A549 (cell line): ENCODE measurements at regions not wholly inside any gene's neighbourhood (a gene's known extent, or its start where the extent isn't known, plus 50 kb on each side); places are given as distances from the start of the nearest gene placed in this dataset.

Source experiments
- ATAC-seq, 2 experiments: fragments of 200-7000 bp in 1 of 2; fragments of >200 bp in 1 of 2; cut with Nextera tagmentation in 1 of 2; cut with Tn5 transposase in 1 of 2; 3 replicates each; pipeline versions ENCODE4 v1.8.0 to v1.9.1; 2018 to 2020; ENCODE audit warnings: mild to moderate bottlenecking in 1 of 2, moderate library complexity in 1 of 2
- CTCF ChIA-PET: fragments of 300-600 bp; sonication (Branson Sonifier 250); formaldehyde crosslinking; extraction: SDS; loops from one replicate; lab custom pipeline; 2021; ENCODE audit warnings: antibody characterized with exemption, inconsistent platforms; lab: Yijun Ruan, JAX
- POLR2A ChIA-PET: fragments of 350-600 bp; formaldehyde crosslinking; extraction: SDS; loops from one replicate; lab custom pipeline; 2021; ENCODE audit warnings: antibody characterized with exemption, inconsistent platforms; lab: Yijun Ruan, JAX
- DNase-seq, 2 experiments: peaks; one replicate each; pipeline versions ENCODE4 v3.0.0 to v3.0.0-alpha.2; 2011 to 2016; ENCODE audit warnings: low read depth in 1 of 2, low spot score in 1 of 2
- FAIRE-seq: peaks from 2 replicates; lab custom pipeline; 2011; peaks lifted over from hg19 to GRCh38; lab: Jason Lieb, UNC
- H3K27ac ChIP-seq, 2 experiments: fragments of >200 bp; sonication (Bioruptor Twin); formaldehyde crosslinking; 3 replicates each; pipeline ENCODE4 v1.5.1; 2016 to 2017
- H3K4me1 ChIP-seq: fragments of >200 bp; sonication (Bioruptor Twin); formaldehyde crosslinking; 3 replicates; pipeline ENCODE4 v1.6.1; 2016
- H3K4me2 ChIP-seq: fragments of >200 bp; sonication (Bioruptor Twin); formaldehyde crosslinking; 3 replicates; pipeline ENCODE4 v1.6.1; 2016
- H3K4me3 ChIP-seq: fragments of >200 bp; sonication (Bioruptor Twin); formaldehyde crosslinking; 3 replicates; pipeline ENCODE4 v1.5.1; 2016
- H3K9me3 ChIP-seq: fragments of >200 bp; sonication (Bioruptor Twin); formaldehyde crosslinking; 3 replicates; pipeline ENCODE4 v1.6.1; 2016
- BHLHE40 ChIP-seq: IDR thresholded peaks from 2 replicates; pipeline ENCODE4 v1.6.1; 2012; ENCODE audit warnings: low read depth, low read length, inconsistent platforms
- CHD2 ChIP-seq: fragments of 150-350 bp; IDR thresholded peaks from 2 replicates; pipeline ENCODE4 v1.6.1; 2014; ENCODE audit warnings: low read length; ENCODE audit not compliant: partially characterized antibody
- CHD4 ChIP-seq: fragments of 200-600 bp; sonication (generic); IDR thresholded peaks from 2 replicates; pipeline ENCODE4 v1.6.1; 2016; ENCODE audit warnings: antibody characterized with exemption, mild to moderate bottlenecking, borderline replicate concordance
- CTCF ChIP-seq: fragments of >200 bp; sonication (Bioruptor Twin); formaldehyde crosslinking; IDR thresholded peaks from 3 replicates; pipeline ENCODE4 v1.5.1; 2016
- EHF ChIP-seq: fragments of 250-450 bp; sonication (Bioruptor Pico); IDR thresholded peaks from 2 replicates; pipeline ENCODE4 v1.5.0; 2020; ENCODE audit warnings: mild to moderate bottlenecking
- ELK1 ChIP-seq: fragments of 150-350 bp; IDR thresholded peaks from 2 replicates; pipeline ENCODE4 v1.6.1; 2014; ENCODE audit warnings: low read depth, mild to moderate bottlenecking, low read length
- ESRRA ChIP-seq: fragments of 150-350 bp; IDR thresholded peaks from 2 replicates; pipeline ENCODE4 v1.6.1; 2014; ENCODE audit warnings: mild to moderate bottlenecking, low read length, borderline replicate concordance
- FOSB ChIP-seq: fragments of 250-450 bp; sonication (Bioruptor Pico); IDR thresholded peaks from 2 replicates; pipeline ENCODE4 v1.5.0; 2020; ENCODE audit warnings: mild to moderate bottlenecking, moderate library complexity
- FOSL2 ChIP-seq, 2 experiments: fragments of 450-650 bp in 1 of 2; fragments of >200 bp in 1 of 2; sonication (Bioruptor Twin) in 1 of 2; formaldehyde crosslinking; IDR thresholded peaks; 2 replicates each; pipeline versions ENCODE4 v1.5.0 to v1.6.1; 2016 to 2020; ENCODE audit warnings: mild to moderate bottlenecking in 1 of 2, moderate library complexity in 1 of 2
- GATA3 ChIP-seq: IDR thresholded peaks from 2 replicates; pipeline ENCODE4 v1.6.1; 2012; ENCODE audit warnings: borderline replicate concordance
- HEYL ChIP-seq: fragments of 250-450 bp; sonication (Bioruptor Pico); IDR thresholded peaks from 2 replicates; pipeline ENCODE4 v1.8.0; 2021; ENCODE audit warnings: mild to moderate bottlenecking, moderate library complexity
- HOXA7 ChIP-seq: fragments of 250-450 bp; sonication (Bioruptor Pico); IDR thresholded peaks from 2 replicates; pipeline ENCODE4 v1.5.0; 2020; ENCODE audit warnings: mild to moderate bottlenecking, moderate library complexity
- HOXB13 ChIP-seq: fragments of 250-450 bp; sonication (Bioruptor Pico); IDR thresholded peaks from 2 replicates; pipeline ENCODE4 v1.5.0; 2020; ENCODE audit warnings: low read depth, mild to moderate bottlenecking, moderate library complexity
- HOXB5 ChIP-seq: fragments of 250-450 bp; sonication (Bioruptor Pico); IDR thresholded peaks from 2 replicates; pipeline ENCODE4 v1.5.0; 2020; ENCODE audit warnings: mild to moderate bottlenecking, moderate library complexity
- JUN ChIP-seq, 2 experiments: fragments of >200 bp; sonication (Bioruptor Twin); formaldehyde crosslinking; IDR thresholded peaks; 2 replicates in 1 of 2; 3 replicates in 1 of 2; pipeline ENCODE4 v1.6.1; 2016 to 2017
- KDM1A ChIP-seq: fragments of 200-600 bp; sonication (generic); IDR thresholded peaks from 2 replicates; pipeline ENCODE4 v1.6.1; 2016; ENCODE audit warnings: low read depth, mild to moderate bottlenecking
- MAZ ChIP-seq: fragments of 150-350 bp; IDR thresholded peaks from 2 replicates; pipeline ENCODE4 v1.6.1; 2014; ENCODE audit warnings: antibody characterized with exemption, low read depth, low read length, borderline replicate concordance
- NFE2L2 ChIP-seq: fragments of 150-350 bp; conservative IDR thresholded peaks from 2 replicates; pipeline ENCODE4 v1.6.1; 2014; ENCODE audit warnings: low read length
- NR3C1 ChIP-seq: fragments of >200 bp; sonication (Bioruptor Twin); formaldehyde crosslinking; IDR thresholded peaks from 3 replicates; pipeline ENCODE4 v1.6.1; 2017
- POLR2A ChIP-seq: IDR thresholded peaks from 2 replicates; pipeline ENCODE4 v1.6.1; 2012; ENCODE audit warnings: mild to moderate bottlenecking, low read length
- RAD21 ChIP-seq, 2 experiments: fragments of >200 bp in 1 of 2; sonication (Bioruptor Twin) in 1 of 2; formaldehyde crosslinking in 1 of 2; IDR thresholded peaks in 1 of 2; conservative IDR thresholded peaks in 1 of 2; 2 replicates in 1 of 2; 3 replicates in 1 of 2; pipeline ENCODE4 v1.6.1; 2012 to 2018; ENCODE audit warnings: inconsistent platforms in 1 of 2
- RFX5 ChIP-seq: fragments of 450-650 bp; IDR thresholded peaks from 2 replicates; pipeline ENCODE4 v1.7.1; 2014; ENCODE audit warnings: antibody characterized with exemption, mild to moderate bottlenecking, moderate library complexity
- RNF2 ChIP-seq: fragments of 200-600 bp; sonication (generic); IDR thresholded peaks from 2 replicates; pipeline ENCODE4 v1.6.1; 2016; ENCODE audit warnings: low read depth, mild to moderate bottlenecking, antibody characterized with exemption, moderate library complexity, borderline replicate concordance
- SMC3 ChIP-seq: fragments of >200 bp; sonication (Bioruptor Twin); formaldehyde crosslinking; IDR thresholded peaks from 3 replicates; pipeline ENCODE4 v1.6.1; 2018; ENCODE audit warnings: inconsistent platforms
- SREBF2 ChIP-seq: fragments of 450-650 bp; IDR thresholded peaks from 2 replicates; pipeline ENCODE4 v1.6.1; 2014; ENCODE audit warnings: mild to moderate bottlenecking, moderate library complexity
- ZC3H11A ChIP-seq: fragments of 450-650 bp; IDR thresholded peaks from 2 replicates; pipeline ENCODE4 v1.6.1; 2014; ENCODE audit warnings: antibody characterized with exemption, mild to moderate bottlenecking
- WGBS: methylation state at CpG from one replicate; pipeline ENCODE4 v1.1.6; 2017; ENCODE audit errors: missing lambda C conversion rate; 5-methylcytosine and 5-hydroxymethylcytosine counted together
- TF ChIP-seq, protein P1 (sequence below): IDR thresholded peaks from 2 replicates; pipeline ENCODE4 v1.6.1; 2012; ENCODE audit warnings: low read depth, borderline replicate concordance
- TF ChIP-seq, protein P2 (sequence below): fragments of 200-600 bp; sonication (generic); IDR thresholded peaks from 2 replicates; pipeline ENCODE4 v1.6.1; 2016; ENCODE audit warnings: antibody characterized with exemption, mild to moderate bottlenecking, moderate library complexity

DNA sequence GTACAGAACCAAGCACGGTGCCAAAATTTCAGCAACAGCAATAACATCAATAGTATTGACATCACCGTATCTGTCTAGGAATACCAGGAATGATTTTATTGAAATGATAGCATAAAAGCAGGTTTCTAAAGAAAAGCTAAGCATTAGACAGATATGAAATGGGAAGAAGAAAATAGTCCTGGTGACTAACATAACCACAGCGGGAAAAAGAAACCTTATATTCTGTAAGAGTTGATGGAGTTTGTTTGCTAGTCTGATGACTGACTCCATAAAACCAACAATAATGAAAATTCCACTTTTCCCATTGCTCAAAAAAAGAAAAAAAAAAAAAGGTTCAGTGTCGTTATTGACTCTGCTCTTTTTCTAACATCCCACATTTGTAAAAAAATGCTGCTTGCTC, 668.3 kb downstream of the IPMK start:
- no peak for DNase-seq

GRCh38 chr10:57593983-57594573, 673.6 kb downstream of the IPMK start:
- TF ChIP-seq, protein P1, sequence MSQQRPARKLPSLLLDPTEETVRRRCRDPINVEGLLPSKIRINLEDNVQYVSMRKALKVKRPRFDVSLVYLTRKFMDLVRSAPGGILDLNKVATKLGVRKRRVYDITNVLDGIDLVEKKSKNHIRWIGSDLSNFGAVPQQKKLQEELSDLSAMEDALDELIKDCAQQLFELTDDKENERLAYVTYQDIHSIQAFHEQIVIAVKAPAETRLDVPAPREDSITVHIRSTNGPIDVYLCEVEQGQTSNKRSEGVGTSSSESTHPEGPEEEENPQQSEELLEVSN, result no peak
- TF ChIP-seq GATA3, result no peak
- TF ChIP-seq NFE2L2, result no peak
- 0 out of 3 replicates have a peak, but pooled peaks have one; percentile 14 for TF ChIP-seq SMC3
- TF ChIP-seq MAZ, result no peak
- no peak for TF ChIP-seq HEYL
- no peak for TF ChIP-seq ESRRA
- TF ChIP-seq CHD4, result no peak
- TF ChIP-seq HOXB13 (CRISPR knock-in tag), result no peak
- TF ChIP-seq, protein P2, sequence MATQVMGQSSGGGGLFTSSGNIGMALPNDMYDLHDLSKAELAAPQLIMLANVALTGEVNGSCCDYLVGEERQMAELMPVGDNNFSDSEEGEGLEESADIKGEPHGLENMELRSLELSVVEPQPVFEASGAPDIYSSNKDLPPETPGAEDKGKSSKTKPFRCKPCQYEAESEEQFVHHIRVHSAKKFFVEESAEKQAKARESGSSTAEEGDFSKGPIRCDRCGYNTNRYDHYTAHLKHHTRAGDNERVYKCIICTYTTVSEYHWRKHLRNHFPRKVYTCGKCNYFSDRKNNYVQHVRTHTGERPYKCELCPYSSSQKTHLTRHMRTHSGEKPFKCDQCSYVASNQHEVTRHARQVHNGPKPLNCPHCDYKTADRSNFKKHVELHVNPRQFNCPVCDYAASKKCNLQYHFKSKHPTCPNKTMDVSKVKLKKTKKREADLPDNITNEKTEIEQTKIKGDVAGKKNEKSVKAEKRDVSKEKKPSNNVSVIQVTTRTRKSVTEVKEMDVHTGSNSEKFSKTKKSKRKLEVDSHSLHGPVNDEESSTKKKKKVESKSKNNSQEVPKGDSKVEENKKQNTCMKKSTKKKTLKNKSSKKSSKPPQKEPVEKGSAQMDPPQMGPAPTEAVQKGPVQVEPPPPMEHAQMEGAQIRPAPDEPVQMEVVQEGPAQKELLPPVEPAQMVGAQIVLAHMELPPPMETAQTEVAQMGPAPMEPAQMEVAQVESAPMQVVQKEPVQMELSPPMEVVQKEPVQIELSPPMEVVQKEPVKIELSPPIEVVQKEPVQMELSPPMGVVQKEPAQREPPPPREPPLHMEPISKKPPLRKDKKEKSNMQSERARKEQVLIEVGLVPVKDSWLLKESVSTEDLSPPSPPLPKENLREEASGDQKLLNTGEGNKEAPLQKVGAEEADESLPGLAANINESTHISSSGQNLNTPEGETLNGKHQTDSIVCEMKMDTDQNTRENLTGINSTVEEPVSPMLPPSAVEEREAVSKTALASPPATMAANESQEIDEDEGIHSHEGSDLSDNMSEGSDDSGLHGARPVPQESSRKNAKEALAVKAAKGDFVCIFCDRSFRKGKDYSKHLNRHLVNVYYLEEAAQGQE, result no peak
- no peak for TF ChIP-seq JUN (IDR thresholded peaks at IDR 0.05)
- no peak for TF ChIP-seq EHF (CRISPR knock-in tag)
- TF ChIP-seq ZC3H11A, result no peak
- TF ChIP-seq CTCF, result peak; percentile 9; the same call in 1 of the 3 replicates
- no peak for TF ChIP-seq POLR2A
- no peak for TF ChIP-seq BHLHE40
- peak; percentile 13 to 36; a peak in 1 of 5 replicates for TF ChIP-seq RAD21 (conservative IDR thresholded peaks at IDR 0.05 in 1 of 2, IDR thresholded peaks at IDR 0.05 in 1 of 2)
- DNase-seq, result peak in 1 of 2 experiments; percentile 2
- no peak for ATAC-seq
- WGBS, result 48% methylated on average over 1 of the region's 1 CpG
- H3K9me3 ChIP-seq, result no peaks in the 10 kb centered on the region
- no peak overlapping the region for H3K4me2 ChIP-seq
- no peaks in the 10 kb centered on the region for H3K4me1 ChIP-seq
- H3K27ac ChIP-seq, result no peak overlapping the region
- FAIRE-seq, result no peak
- CTCF ChIA-PET, result interaction anchor here (0.9 kb wide), 1 partner anchor 8 kb away, joined by 4 read pairs; no protein-coding TSS in a partner anchor
- POLR2A ChIA-PET, result no interaction called here
- no peak overlapping the region for H3K4me3 ChIP-seq

More for the DNA sequence above, 668.3 kb downstream of the IPMK start:
- POLR2A ChIA-PET, result no interaction called here
- H3K27ac ChIP-seq, result no peak overlapping the region
- WGBS, result 52% methylated on average over 4 of the region's 4 CpGs
- CTCF ChIA-PET, result no interaction called here
- no peak overlapping the region for H3K4me2 ChIP-seq
- H3K9me3 ChIP-seq, result no peaks in the 10 kb centered on the region
- no peak for TF ChIP-seq CHD2
- TF ChIP-seq KDM1A, result no peak
- TF ChIP-seq FOSL2 (IDR thresholded peaks at IDR 0.05), result no peak
- TF ChIP-seq FOSL2 (CRISPR knock-in tag; IDR thresholded peaks at IDR 0.05), result no peak
- no peak for TF ChIP-seq HOXA7 (CRISPR knock-in tag)
- no peak for TF ChIP-seq CTCF
- no peak for TF ChIP-seq SREBF2
- TF ChIP-seq RFX5, result no peak
- TF ChIP-seq RAD21 (conservative IDR thresholded peaks at IDR 0.05 in 1 of 2, IDR thresholded peaks at IDR 0.05 in 1 of 2), result no peak
- no peak for TF ChIP-seq NR3C1
- no peak for TF ChIP-seq MAZ
- no peak for TF ChIP-seq ELK1
- TF ChIP-seq ZC3H11A, result no peak
- no peak for TF ChIP-seq FOSB (CRISPR knock-in tag)
- no peak for TF ChIP-seq RNF2
- no peak for TF ChIP-seq HOXB5
- H3K4me3 ChIP-seq, result no peak overlapping the region
- no peak for FAIRE-seq
- no peaks in the 10 kb centered on the region for H3K4me1 ChIP-seq
- ATAC-seq, result no peak
